GM19351 (cell line): ENCODE measurements at regions not wholly inside any gene's neighbourhood (a gene's known extent, or its start where the extent isn't known, plus 50 kb on each side); places are given as distances from the start of the nearest gene placed in this dataset.

Experiments
- ATAC-seq: cut with Tn5 transposase; IDR thresholded peaks from one replicate; pipeline ENCODE4 v1.9.1; 2021; ENCODE audit warnings: mild to moderate bottlenecking, moderate library complexity; ENCODE audit not compliant: unreplicated experiment

GRCh38 chr3:106773795-106774194 lies 603.4 kb upstream of the CCDC54 start:
- no peak for ATAC-seq

GRCh38 chr3:106783231-106783630 lies 594.0 kb upstream of the CCDC54 start:
- no peak for ATAC-seq

GRCh38 chr3:106789276-106789675 lies 588.0 kb upstream of the CCDC54 start:
- ATAC-seq, result no peak

GRCh38 chr3:106792716-106793115 lies 584.5 kb upstream of the CCDC54 start:
- no peak for ATAC-seq

- ATAC-seq, result no peak
Observed at GRCh38 chr3:106794442-106794841, 582.8 kb upstream of the CCDC54 start.

GRCh38 chr3:106795553-106795952 lies 581.7 kb upstream of the CCDC54 start:
- no peak for ATAC-seq

GRCh38 chr3:106797461-106797860 lies 579.8 kb upstream of the CCDC54 start:
- ATAC-seq, result no peak

- no peak for ATAC-seq
Observed at GRCh38 chr3:106805625-106806024, 571.6 kb upstream of the CCDC54 start.

GRCh38 chr3:106806964-106807363 lies 570.3 kb upstream of the CCDC54 start:
- no peak for ATAC-seq

GRCh38 chr3:106809041-106809440 lies 568.2 kb upstream of the CCDC54 start:
- no peak for ATAC-seq

GRCh38 chr3:106809623-106810299 lies 567.5 kb upstream of the CCDC54 start:
- ATAC-seq, result no peak

- ATAC-seq, result no peak
Observed at GRCh38 chr3:106810300-106810875, 566.9 kb upstream of the CCDC54 start.

GRCh38 chr3:106811376-106811775 lies 565.9 kb upstream of the CCDC54 start:
- ATAC-seq, result no peak

- no peak for ATAC-seq
Observed at GRCh38 chr3:106813742-106814141, 563.5 kb upstream of the CCDC54 start.

GRCh38 chr3:106814231-106814630 lies 563.0 kb upstream of the CCDC54 start:
- no peak for ATAC-seq

GRCh38 chr3:106816838-106817237 lies 560.4 kb upstream of the CCDC54 start:
- no peak for ATAC-seq

GRCh38 chr3:106817706-106818105 lies 559.5 kb upstream of the CCDC54 start:
- no peak for ATAC-seq

GRCh38 chr3:106819440-106819839 lies 557.8 kb upstream of the CCDC54 start:
- no peak for ATAC-seq

- ATAC-seq, result no peak
Observed at GRCh38 chr3:106820726-106821362, 556.4 kb upstream of the CCDC54 start.

GRCh38 chr3:106821801-106822200 lies 555.4 kb upstream of the CCDC54 start:
- no peak for ATAC-seq

GRCh38 chr3:106822204-106822603 lies 555.0 kb upstream of the CCDC54 start:
- no peak for ATAC-seq

GRCh38 chr3:106823701-106824100 lies 553.5 kb upstream of the CCDC54 start:
- no peak for ATAC-seq
